ENCODE measurements at regions not wholly inside any gene's neighbourhood (a gene's known extent, or its start where the extent isn't known, plus 50 kb on each side); places are given as distances from the start of the nearest gene placed in this dataset.
A peak's percentile ranks its signal among the peaks of the same experiment; 100 is the strongest.

GRCh38 chr1:84759756-84760155 lies 69.5 kb upstream of the SSX2IP start:
- no peak for DNase-seq

GRCh38 chr1:84758968-84759491 lies 68.8 kb upstream of the SSX2IP start:
- peak; percentile 60 for DNase-seq

- no peak for DNase-seq
Measured at GRCh38 chr1:84758476-84758875, 68.2 kb upstream of the SSX2IP start.

GRCh38 chr1:84757301-84757700 lies 67.0 kb upstream of the SSX2IP start:
- DNase-seq = no peak

GRCh38 chr1:84756455-84757082 lies 66.3 kb upstream of the SSX2IP start:
- DNase-seq = peak; percentile 34

GRCh38 chr1:84756001-84756400 lies 65.7 kb upstream of the SSX2IP start:
- DNase-seq = no peak

- no peak for DNase-seq
Measured at GRCh38 chr1:84755216-84755615, 65.0 kb upstream of the SSX2IP start.

- no peak for DNase-seq
Measured at GRCh38 chr1:84754386-84754703, 64.1 kb upstream of the SSX2IP start.

GRCh38 chr1:84753516-84754385 lies 63.5 kb upstream of the SSX2IP start:
- DNase-seq = peak; percentile 73

- no peak for DNase-seq
Measured at GRCh38 chr1:84750110-84750730, 60.0 kb upstream of the SSX2IP start.

- DNase-seq = no peak
Measured at GRCh38 chr1:84749427-84749826, 59.2 kb upstream of the SSX2IP start.

- no peak for DNase-seq
Measured at GRCh38 chr1:84748364-84748763, 58.1 kb upstream of the SSX2IP start.

GRCh38 chr1:84745857-84746256 lies 55.6 kb upstream of the SSX2IP start:
- no peak for DNase-seq

GRCh38 chr1:84743896-84744295 lies 53.6 kb upstream of the SSX2IP start:
- no peak for DNase-seq

GRCh38 chr1:84742653-84743052 lies 52.4 kb upstream of the SSX2IP start:
- peak; percentile 41 for DNase-seq

- DNase-seq = no peak
Measured at GRCh38 chr1:84740050-84740714, 49.9 kb upstream of the SSX2IP start.
